NCI-H524 (cell line): ENCODE measurements at regions not wholly inside any gene's neighbourhood (a gene's known extent, or its start where the extent isn't known, plus 50 kb on each side); places are given as distances from the start of the nearest gene placed in this dataset.

Experiments
- DNase-seq, 2 experiments: peaks; one replicate each; lab custom pipeline; 2025; lab: John Stamatoyannopoulos, UW

DNA sequence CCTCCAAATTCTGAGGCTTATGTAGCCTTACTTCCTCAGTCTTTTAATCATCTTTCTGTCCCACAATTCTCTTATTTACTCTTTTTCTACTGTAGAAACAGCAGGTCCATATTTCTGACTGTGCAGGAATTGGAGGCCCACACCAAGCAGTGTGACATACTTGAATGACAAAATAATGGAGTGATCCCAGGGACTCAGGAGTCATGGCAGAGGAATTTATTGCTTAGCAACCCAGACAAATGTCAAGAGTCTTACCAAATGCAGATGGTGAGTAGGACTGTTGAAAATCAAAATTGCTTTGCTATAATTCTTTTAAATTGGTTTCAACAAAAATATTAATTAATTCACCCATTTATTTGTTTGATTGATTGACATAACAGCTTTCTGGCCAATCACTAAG is 59.9 kb downstream of the HTR1B start:
- DNase-seq = no peak

- DNase-seq = no peak
Observed at GRCh38 chr6:77401231-77401630, 62.1 kb downstream of the HTR1B start.

GRCh38 chr6:77397561-77397960 is 65.7 kb downstream of the HTR1B start:
- DNase-seq = no peak

DNA sequence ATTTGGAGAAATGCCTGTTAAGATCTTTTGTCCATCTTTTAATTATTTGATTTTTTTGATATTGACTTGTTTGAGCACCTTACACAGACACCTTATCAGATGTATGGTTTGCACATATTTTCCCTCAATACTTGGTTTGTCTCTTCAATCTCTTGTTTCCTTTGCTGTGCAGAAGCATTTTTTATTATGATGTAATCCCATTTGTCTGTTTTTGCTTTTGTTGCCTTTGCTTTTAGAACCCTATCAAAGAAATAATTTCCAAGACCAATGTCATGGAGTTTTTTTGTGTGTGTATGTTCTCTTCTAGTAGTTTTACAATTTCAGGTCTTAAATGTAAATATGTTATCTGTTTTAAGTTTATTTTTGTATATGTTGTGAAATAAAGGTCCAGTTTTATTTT is 73.9 kb downstream of the HTR1B start:
- DNase-seq = no peak

DNA sequence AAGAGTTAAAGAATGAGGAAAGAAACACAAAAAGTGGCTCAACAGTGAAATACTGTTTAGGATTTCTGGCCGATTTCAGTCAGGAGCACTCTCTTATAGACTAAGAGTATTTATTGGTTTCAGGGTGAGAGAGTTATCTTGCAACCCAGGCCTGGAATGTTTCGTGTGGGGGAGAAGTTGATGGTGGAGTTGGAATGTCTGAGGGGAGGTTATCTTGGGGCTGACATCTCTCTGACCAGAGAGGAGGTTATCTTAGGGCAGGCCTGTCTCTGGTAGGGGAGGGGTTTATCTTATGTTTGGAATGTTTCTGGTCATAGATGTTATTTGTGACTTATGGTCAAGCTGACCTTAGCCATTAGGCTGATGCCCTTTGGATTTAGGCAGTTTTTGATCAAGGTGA is 80.3 kb downstream of the HTR1B start:
- DNase-seq = no peak

DNA sequence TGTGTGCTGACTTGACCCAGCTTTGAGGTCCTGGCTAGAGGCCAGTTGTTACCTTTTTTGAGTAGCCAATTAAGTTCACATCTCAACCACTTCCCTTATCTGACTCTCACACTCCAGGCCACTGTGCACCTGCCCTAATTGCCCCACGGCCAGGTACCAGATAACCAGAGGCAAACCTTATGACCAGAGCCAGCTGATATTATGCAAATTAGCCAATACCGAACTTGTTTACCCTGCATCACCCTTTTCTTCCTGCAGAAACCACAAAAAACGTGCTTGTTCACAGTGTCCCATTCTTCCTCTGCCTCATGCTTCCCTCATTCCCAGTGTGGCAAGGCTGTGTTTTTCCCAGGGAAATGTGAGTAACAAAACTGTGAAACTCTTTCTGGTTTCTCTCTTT is 89.3 kb downstream of the HTR1B start:
- DNase-seq = no peak

GRCh38 chr6:77371748-77372147 is 91.5 kb downstream of the HTR1B start:
- no peak for DNase-seq

GRCh38 chr6:77368660-77369313 is 94.5 kb downstream of the HTR1B start:
- DNase-seq = no peak

GRCh38 chr6:77366798-77367197 is 96.5 kb downstream of the HTR1B start:
- no peak for DNase-seq

- DNase-seq = no peak
Observed at GRCh38 chr6:77363702-77364101, 99.6 kb downstream of the HTR1B start.

DNA sequence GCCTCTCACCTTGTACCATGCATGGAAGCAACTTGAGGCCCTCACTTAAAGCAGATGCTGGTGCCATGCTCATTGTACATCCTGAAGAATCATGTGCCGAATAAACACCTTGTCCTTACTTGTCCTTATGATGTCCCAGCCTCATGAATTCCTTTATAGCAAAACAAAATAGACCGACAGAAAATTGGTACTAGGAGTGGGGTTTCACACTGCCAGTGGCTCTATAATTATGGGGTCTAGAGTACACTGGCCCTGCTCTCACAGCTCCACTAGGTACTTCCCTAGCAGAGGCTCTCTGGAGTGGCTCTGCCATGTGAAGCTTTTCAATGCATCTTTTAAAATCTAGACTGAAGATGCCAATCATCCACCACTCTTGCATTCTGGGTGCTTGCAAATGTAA is 101.2 kb downstream of the HTR1B start:
- no peak for DNase-seq

DNA sequence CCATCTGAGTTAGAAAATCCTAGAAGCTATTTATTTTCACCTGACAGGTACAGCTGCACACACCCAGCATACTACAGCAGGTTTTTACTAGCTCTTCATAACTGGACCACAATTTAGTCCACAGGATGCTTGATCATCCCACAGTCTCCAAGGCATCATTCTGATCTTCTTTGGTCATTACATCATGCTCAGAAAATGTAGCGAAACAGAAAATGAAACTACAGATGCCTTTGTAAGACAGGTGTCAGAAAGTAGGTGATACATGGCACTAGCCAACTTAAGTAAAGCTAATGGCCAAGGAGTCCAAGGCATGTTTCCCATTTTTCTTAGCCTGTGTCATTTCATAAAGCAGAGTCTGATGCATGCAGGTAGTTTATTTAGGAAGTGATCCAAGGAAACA is 102.3 kb downstream of the HTR1B start:
- DNase-seq = no peak

GRCh38 chr6:77356821-77357220 is 106.5 kb downstream of the HTR1B start:
- DNase-seq = no peak

- DNase-seq = no peak
Observed at GRCh38 chr6:77354581-77354980, 108.7 kb downstream of the HTR1B start.

GRCh38 chr6:77353129-77353528 is 110.2 kb downstream of the HTR1B start:
- no peak for DNase-seq

DNA sequence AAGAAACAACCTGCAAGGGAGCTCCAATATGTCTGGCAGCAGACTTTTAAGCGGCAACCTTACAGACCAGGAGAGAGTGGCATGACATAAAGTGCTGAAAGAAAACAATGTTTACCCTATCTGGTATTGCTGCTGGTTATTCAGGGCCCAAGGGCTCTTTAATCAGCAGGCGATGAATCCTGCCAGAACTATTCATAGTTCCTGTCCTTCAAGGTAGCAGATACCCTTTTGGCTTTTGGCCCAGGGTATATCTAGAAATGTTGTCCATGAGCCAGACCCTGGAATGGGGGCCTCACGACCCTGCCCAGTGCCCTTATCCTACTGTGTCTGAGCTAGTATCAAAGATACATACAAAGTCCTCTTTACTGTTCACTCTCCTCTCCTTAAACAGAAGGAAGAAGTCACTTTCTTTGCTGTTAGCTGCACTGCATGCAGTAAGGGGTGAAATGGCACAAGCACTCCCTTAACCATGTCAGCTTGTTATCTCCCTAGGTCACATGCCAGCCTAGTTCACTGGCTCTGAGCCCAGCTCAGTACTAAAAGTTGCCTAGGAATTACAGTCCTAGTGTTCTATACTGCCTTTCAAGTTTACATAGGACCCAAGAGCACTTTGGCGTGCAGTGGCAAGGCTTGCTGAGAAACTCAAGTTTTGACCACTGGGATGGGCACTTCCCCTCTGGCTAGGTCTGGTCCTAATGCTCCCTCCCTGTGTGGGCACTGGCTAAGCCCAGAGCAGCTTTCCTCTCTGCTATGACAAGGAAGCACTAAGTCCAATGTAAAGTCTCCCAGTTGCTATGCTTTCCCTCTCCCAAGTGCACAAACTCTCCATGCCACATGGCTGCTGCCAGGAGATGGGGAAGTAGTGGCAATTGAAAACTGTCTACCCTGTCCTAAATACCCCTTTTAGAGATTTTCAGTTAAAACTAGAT is 122.0 kb downstream of the HTR1B start:
- DNase-seq = no peak

- no peak for DNase-seq
Observed at GRCh38 chr6:77340331-77340730, 123.0 kb downstream of the HTR1B start.

GRCh38 chr6:77339926-77340325 is 123.4 kb downstream of the HTR1B start:
- DNase-seq = no peak

- no peak for DNase-seq
Observed at GRCh38 chr6:77337392-77337791, 125.9 kb downstream of the HTR1B start.

- no peak for DNase-seq
Observed at GRCh38 chr6:77334093-77334492, 129.2 kb downstream of the HTR1B start.

DNA sequence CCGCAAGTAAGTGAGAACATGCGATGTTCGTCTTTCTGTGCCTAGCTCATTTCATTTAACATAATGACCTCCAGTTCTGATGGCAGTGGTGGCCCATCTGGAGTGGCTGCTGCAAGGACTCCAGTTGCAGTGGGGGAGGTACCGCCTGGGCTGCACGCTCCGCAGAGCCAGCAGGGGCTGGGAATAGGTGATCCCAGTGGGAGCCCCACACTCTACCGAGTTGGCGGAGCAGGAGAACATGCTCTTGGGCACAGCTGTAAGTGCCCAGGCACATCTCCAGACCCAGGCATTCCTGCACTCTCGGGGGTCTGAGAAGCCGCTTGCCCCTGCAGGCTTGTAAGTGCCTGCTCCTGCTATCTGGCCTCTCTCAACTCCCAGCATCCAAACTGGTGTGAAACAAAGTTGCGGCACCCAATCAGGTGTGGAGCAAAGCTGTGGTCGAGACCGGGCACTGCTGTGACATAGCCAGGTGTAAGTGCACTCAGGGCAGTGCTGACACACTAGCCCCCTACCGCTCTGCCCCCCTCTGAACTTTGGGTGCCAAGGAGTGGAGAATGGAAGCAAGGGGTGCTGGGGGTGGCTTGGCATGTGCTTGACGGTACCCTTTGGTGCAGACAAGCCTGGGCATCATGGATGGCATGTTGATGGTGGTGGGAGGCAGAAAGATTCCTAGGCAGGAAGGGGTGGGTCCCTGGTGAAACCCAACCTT is 130.2 kb downstream of the HTR1B start:
- no peak for DNase-seq

GRCh38 chr6:77326711-77327110 is 136.6 kb downstream of the HTR1B start:
- DNase-seq = no peak

DNA sequence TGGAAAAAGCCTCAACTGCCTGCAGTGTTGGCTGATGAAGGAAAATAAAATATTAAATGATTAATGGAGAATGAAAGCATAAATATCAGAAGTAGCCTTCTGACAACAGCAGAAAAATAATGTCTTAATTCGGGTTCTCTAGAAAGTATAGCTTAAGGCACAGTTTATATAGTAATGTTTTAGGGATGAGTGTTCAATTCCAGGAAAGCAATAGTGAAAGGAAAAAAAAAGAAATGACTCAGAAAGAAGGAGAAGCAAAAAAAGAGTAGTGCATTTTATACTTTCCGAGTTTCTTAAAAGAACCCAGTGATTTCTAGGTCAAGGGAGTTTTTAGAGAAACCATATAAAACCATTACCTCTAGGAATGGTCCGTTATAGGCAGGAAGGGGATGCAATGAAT is 137.3 kb downstream of the HTR1B start:
- no peak for DNase-seq
